ENCODE measurements at regions not wholly inside any gene's neighbourhood (a gene's known extent, or its start where the extent isn't known, plus 50 kb on each side); places are given as distances from the start of the nearest gene placed in this dataset.
"Not testable (repeated sequence)": the region's sequence is repeated elsewhere in the genome, so short reads cannot be mapped to it uniquely, and the experiment has no call there.

GRCh38 chr6:76634695-76635094 lies 562.2 kb upstream of the IMPG1 start:
- no peak for DNase-seq

- no peak for DNase-seq
Measured at GRCh38 chr6:76633259-76633658, 560.8 kb upstream of the IMPG1 start.

- DNase-seq = no peak
Measured at GRCh38 chr6:76631622-76632021, 559.2 kb upstream of the IMPG1 start.

- DNase-seq = no peak
Measured at GRCh38 chr6:76615395-76615794, 542.9 kb upstream of the IMPG1 start.

GRCh38 chr6:76612954-76613353 lies 540.5 kb upstream of the IMPG1 start:
- no peak for DNase-seq

GRCh38 chr6:76609160-76609559 lies 536.7 kb upstream of the IMPG1 start:
- DNase-seq = no peak

GRCh38 chr6:76594109-76594508 lies 521.6 kb upstream of the IMPG1 start:
- no peak for DNase-seq

GRCh38 chr6:76593668-76594067 lies 521.2 kb upstream of the IMPG1 start:
- no peak for DNase-seq

- DNase-seq = peak; percentile 0
Measured at GRCh38 chr6:76592566-76592965, 520.1 kb upstream of the IMPG1 start.

- no peak for DNase-seq
Measured at GRCh38 chr6:76587271-76587670, 514.8 kb upstream of the IMPG1 start.

- no peak for DNase-seq
Measured at GRCh38 chr6:76584121-76584520, 511.7 kb upstream of the IMPG1 start.

- no peak for DNase-seq
Measured at GRCh38 chr6:76578746-76579145, 506.3 kb upstream of the IMPG1 start.

GRCh38 chr6:76574746-76575145 lies 502.3 kb upstream of the IMPG1 start:
- no peak for DNase-seq

GRCh38 chr6:76565932-76566331 lies 493.5 kb upstream of the IMPG1 start:
- DNase-seq = no peak

- DNase-seq = not testable (repeated sequence)
Measured at GRCh38 chr6:76562371-76562770, 489.9 kb upstream of the IMPG1 start.

GRCh38 chr6:76560851-76561755 lies 488.6 kb upstream of the IMPG1 start:
- not testable (repeated sequence) for DNase-seq

GRCh38 chr6:76553256-76553655 lies 480.8 kb upstream of the IMPG1 start:
- DNase-seq = no peak

GRCh38 chr6:76552268-76552667 lies 479.8 kb upstream of the IMPG1 start:
- no peak for DNase-seq

GRCh38 chr6:76533661-76534060 lies 461.2 kb upstream of the IMPG1 start:
- DNase-seq = no peak

- DNase-seq = no peak
Measured at GRCh38 chr6:76532647-76533046, 460.2 kb upstream of the IMPG1 start.

GRCh38 chr6:76518443-76518842 lies 446.0 kb upstream of the IMPG1 start:
- no peak for DNase-seq

- DNase-seq = no peak
Measured at GRCh38 chr6:76516924-76517323, 444.5 kb upstream of the IMPG1 start.

- no peak for DNase-seq
Measured at GRCh38 chr6:76510489-76510888, 438.0 kb upstream of the IMPG1 start.

GRCh38 chr6:76509397-76509796 lies 436.9 kb upstream of the IMPG1 start:
- no peak for DNase-seq

- no peak for DNase-seq
Measured at GRCh38 chr6:76506808-76507207, 434.3 kb upstream of the IMPG1 start.
